ENCODE measurements at regions not wholly inside any gene's neighbourhood (a gene's known extent, or its start where the extent isn't known, plus 50 kb on each side); places are given as distances from the start of the nearest gene placed in this dataset.

- DNase-seq (ENCODE audit: low read depth): no peak
Measured at GRCh38 chr21:19830446-19830845, 1167.8 kb upstream of the NCAM2 start.

- no peak for DNase-seq (ENCODE audit: low read depth)
Measured at GRCh38 chr21:19832551-19832950, 1165.7 kb upstream of the NCAM2 start.

- no peak for DNase-seq (ENCODE audit: low read depth)
Measured at GRCh38 chr21:19833082-19833481, 1165.1 kb upstream of the NCAM2 start.

- DNase-seq (ENCODE audit: low read depth): no peak
Measured at GRCh38 chr21:19842601-19843000, 1155.6 kb upstream of the NCAM2 start.

- DNase-seq (ENCODE audit: low read depth): no peak
Measured at GRCh38 chr21:19844334-19844733, 1153.9 kb upstream of the NCAM2 start.

GRCh38 chr21:19850157-19850556, 1148.1 kb upstream of the NCAM2 start:
- DNase-seq (ENCODE audit: low read depth): no peak

GRCh38 chr21:19853061-19853460, 1145.1 kb upstream of the NCAM2 start:
- DNase-seq (ENCODE audit: low read depth): no peak

- no peak for DNase-seq (ENCODE audit: low read depth)
Measured at GRCh38 chr21:19853709-19854575, 1144.3 kb upstream of the NCAM2 start.

- DNase-seq (ENCODE audit: low read depth): no peak
Measured at GRCh38 chr21:19855522-19855921, 1142.7 kb upstream of the NCAM2 start.

- no peak for DNase-seq (ENCODE audit: low read depth)
Measured at GRCh38 chr21:19864476-19864875, 1133.7 kb upstream of the NCAM2 start.

GRCh38 chr21:19870682-19871081, 1127.5 kb upstream of the NCAM2 start:
- no peak for DNase-seq (ENCODE audit: low read depth)

GRCh38 chr21:19874521-19874920, 1123.7 kb upstream of the NCAM2 start:
- no peak for DNase-seq (ENCODE audit: low read depth)

GRCh38 chr21:19878133-19878532, 1120.1 kb upstream of the NCAM2 start:
- no peak for DNase-seq (ENCODE audit: low read depth)

GRCh38 chr21:19899645-19900044, 1098.6 kb upstream of the NCAM2 start:
- no peak for DNase-seq (ENCODE audit: low read depth)

GRCh38 chr21:19900149-19900548, 1098.1 kb upstream of the NCAM2 start:
- no peak for DNase-seq (ENCODE audit: low read depth)

- no peak for DNase-seq (ENCODE audit: low read depth)
Measured at GRCh38 chr21:19908390-19908789, 1089.8 kb upstream of the NCAM2 start.

GRCh38 chr21:19914028-19914427, 1084.2 kb upstream of the NCAM2 start:
- DNase-seq (ENCODE audit: low read depth): no peak

GRCh38 chr21:19921211-19921610, 1077.0 kb upstream of the NCAM2 start:
- no peak for DNase-seq (ENCODE audit: low read depth)

- DNase-seq (ENCODE audit: low read depth): no peak
Measured at GRCh38 chr21:19922122-19922521, 1076.1 kb upstream of the NCAM2 start.

GRCh38 chr21:19935467-19935866, 1062.7 kb upstream of the NCAM2 start:
- DNase-seq (ENCODE audit: low read depth): no peak

- no peak for DNase-seq (ENCODE audit: low read depth)
Measured at GRCh38 chr21:19937619-19938018, 1060.6 kb upstream of the NCAM2 start.

- DNase-seq (ENCODE audit: low read depth): no peak
Measured at GRCh38 chr21:19941626-19942025, 1056.6 kb upstream of the NCAM2 start.

GRCh38 chr21:19950347-19950746, 1047.9 kb upstream of the NCAM2 start:
- DNase-seq (ENCODE audit: low read depth): no peak

- no peak for DNase-seq (ENCODE audit: low read depth)
Measured at GRCh38 chr21:19969156-19969555, 1029.1 kb upstream of the NCAM2 start.

All from LHCN-M2 (cell line).